GM13977 (cell line): ENCODE measurements at regions not wholly inside any gene's neighbourhood (a gene's known extent, or its start where the extent isn't known, plus 50 kb on each side); places are given as distances from the start of the nearest gene placed in this dataset.

Experiments
- DNase-seq: peaks from one replicate; pipeline ENCODE4 v3.0.0; 2012; ENCODE audit warnings: low spot score
- in situ Hi-C: fragments of 300-500 bp; cut with MboI; formaldehyde crosslinking; loops from one replicate; pipeline ENCODE4 v1.12.0; 2022; ENCODE audit warnings: low sequenced_read_pairs, low pct_unique_long_range_greater_than_20kb, mixed read lengths, inconsistent platforms; ENCODE audit not compliant: unreplicated experiment
- TF ChIP-seq, protein P1 (sequence below): IDR thresholded peaks from 2 replicates; pipeline ENCODE4 v1.5.1; 2012; ENCODE audit warnings: mild to moderate bottlenecking, control low read depth; ENCODE audit not compliant: insufficient read depth; ENCODE audit errors: extremely low read depth, missing control alignments

DNA sequence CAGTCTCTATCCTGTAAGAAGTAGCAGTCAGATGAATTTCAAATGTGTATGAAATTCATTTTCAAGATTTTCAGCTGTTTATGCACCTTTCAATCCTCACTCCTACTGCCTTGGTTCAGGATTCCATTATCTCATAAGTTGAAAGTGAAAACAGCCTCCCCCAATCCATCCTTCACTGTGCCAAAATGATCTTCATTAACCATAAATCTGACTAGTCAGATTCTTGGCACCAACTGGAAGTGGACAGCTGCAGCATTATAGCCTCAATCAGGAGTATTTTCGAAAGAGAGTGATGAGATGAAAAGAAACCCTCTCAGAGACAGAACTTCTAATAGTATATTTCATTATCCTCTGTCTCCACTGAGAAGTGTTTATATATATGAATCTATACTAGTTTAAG lies 365.3 kb upstream of the PDGFD start:
- no peak for DNase-seq
- in situ Hi-C loops, result no loop called here
- TF ChIP-seq, protein P1, sequence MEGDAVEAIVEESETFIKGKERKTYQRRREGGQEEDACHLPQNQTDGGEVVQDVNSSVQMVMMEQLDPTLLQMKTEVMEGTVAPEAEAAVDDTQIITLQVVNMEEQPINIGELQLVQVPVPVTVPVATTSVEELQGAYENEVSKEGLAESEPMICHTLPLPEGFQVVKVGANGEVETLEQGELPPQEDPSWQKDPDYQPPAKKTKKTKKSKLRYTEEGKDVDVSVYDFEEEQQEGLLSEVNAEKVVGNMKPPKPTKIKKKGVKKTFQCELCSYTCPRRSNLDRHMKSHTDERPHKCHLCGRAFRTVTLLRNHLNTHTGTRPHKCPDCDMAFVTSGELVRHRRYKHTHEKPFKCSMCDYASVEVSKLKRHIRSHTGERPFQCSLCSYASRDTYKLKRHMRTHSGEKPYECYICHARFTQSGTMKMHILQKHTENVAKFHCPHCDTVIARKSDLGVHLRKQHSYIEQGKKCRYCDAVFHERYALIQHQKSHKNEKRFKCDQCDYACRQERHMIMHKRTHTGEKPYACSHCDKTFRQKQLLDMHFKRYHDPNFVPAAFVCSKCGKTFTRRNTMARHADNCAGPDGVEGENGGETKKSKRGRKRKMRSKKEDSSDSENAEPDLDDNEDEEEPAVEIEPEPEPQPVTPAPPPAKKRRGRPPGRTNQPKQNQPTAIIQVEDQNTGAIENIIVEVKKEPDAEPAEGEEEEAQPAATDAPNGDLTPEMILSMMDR, result no peak

DNA sequence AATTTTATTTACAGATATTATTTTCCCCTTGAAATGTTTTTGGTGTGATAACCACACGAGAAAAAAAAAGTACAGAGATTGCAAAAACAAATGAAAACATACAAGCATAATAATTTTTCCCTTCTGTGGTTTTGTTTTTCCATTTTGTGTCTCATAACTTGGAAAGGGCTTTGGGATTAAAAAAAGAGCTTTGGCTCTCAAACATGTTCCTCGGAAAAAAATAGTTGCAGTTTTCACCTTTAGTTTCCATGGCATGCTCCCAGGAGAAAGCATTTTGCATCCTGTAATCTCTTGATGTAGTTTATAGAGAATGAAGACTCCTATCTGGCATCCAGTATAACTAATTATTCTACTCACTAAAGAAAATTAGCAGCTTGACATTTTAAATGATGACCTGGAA lies 362.1 kb upstream of the PDGFD start:
- no peak for DNase-seq
- TF ChIP-seq, protein P1, result no peak
- in situ Hi-C loops, result no loop called here

DNA sequence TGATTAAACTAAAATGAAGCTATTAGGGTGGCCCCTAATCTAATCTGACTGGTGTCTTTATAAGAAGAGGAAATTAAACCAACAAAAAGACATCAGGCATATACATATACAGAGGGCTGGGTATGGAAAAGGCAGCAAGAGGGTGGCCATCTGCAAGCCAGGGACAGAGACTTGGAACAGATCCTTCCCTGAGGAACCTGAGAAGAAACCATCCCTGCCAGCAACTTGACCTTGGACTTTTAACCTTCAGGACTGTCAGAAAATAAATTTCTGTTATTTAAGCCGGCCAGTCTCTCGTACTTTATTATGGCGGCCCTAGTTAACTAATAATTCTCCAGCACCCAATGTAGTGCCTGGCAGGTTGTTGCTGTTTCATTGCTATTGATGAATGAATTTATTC lies 361.5 kb upstream of the PDGFD start:
- in situ Hi-C loops, result no loop called here
- TF ChIP-seq, protein P1, result no peak
- DNase-seq, result no peak

- TF ChIP-seq, protein P1, result no peak
- in situ Hi-C loops, result no loop called here
- no peak for DNase-seq
Measured at GRCh38 chr11:104524254-104524653, 360.3 kb upstream of the PDGFD start.

- in situ Hi-C loops, result no loop called here
- DNase-seq, result no peak
- TF ChIP-seq, protein P1, result no peak
Measured at GRCh38 chr11:104523611-104524010, 359.7 kb upstream of the PDGFD start.

GRCh38 chr11:104522650-104523049 lies 358.7 kb upstream of the PDGFD start:
- in situ Hi-C loops, result no loop called here
- DNase-seq, result no peak
- TF ChIP-seq, protein P1, result no peak

DNA sequence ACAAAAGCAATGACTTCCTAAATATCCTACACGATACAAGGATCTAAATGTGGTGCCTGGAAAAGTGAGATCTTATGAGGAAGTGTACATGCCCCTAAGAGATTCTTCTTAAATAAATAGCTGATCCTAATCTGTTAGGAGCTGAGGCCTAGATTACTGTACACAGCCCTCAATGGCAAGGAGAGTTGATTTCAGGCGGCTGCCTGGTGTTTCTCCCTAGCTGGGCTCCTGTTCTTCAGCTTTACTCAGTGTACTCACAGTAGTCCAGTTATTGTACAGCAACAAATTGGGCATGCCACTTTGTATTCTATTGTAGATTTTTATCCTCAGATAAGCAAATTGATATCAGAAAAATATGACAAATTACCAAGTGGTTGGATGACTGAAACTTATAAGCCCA lies 358.2 kb upstream of the PDGFD start:
- no peak for DNase-seq
- TF ChIP-seq, protein P1, result no peak
- in situ Hi-C loops, result no loop called here
